Activated naive CD8-positive, alpha-beta T cell treated with anti-CD3 and anti-CD28 coated beads, Interleukin-2, amount 50 U/mL, for 24 hours (primary cell): ENCODE measurements at regions not wholly inside any gene's neighbourhood (a gene's known extent, or its start where the extent isn't known, plus 50 kb on each side); places are given as distances from the start of the nearest gene placed in this dataset.

Experiments
- ATAC-seq: fragments of 150-1000 bp; cut with Tn5 transposase; one replicate; pipeline ENCODE4 v1.10.0; 2021
- DNase-seq: peaks from one replicate; pipeline ENCODE4 v3.0.0; 2021
- H3K27ac Mint-ChIP-seq: one replicate; pipeline ENCODE4 v1.8.0; 2021; ENCODE audit warnings: mild to moderate bottlenecking, mixed read lengths
- H3K27me3 Mint-ChIP-seq: one replicate; pipeline ENCODE4 v1.8.0; 2021; ENCODE audit warnings: mixed read lengths
- H3K36me3 Mint-ChIP-seq: one replicate; pipeline ENCODE4 v1.8.0; 2021; ENCODE audit warnings: low read depth, mixed read lengths
- H3K4me1 Mint-ChIP-seq: one replicate; pipeline ENCODE4 v1.8.0; 2021; ENCODE audit warnings: mixed read lengths
- H3K4me3 Mint-ChIP-seq: one replicate; pipeline ENCODE4 v1.8.0; 2021; ENCODE audit warnings: mild to moderate bottlenecking, moderate library complexity, mixed read lengths
- H3K9me3 Mint-ChIP-seq: one replicate; pipeline ENCODE4 v1.8.0; 2021; ENCODE audit warnings: mixed read lengths

- no peaks in the 10 kb centered on the region for H3K36me3 Mint-ChIP-seq
- no peak overlapping the region for H3K4me3 Mint-ChIP-seq
Measured at GRCh38 chr3:148150141-148150540, 547.6 kb upstream of the AGTR1 start.

GRCh38 chr3:148158210-148158609 is 539.5 kb upstream of the AGTR1 start:
- ATAC-seq = no peak
- no peak for DNase-seq
- Mint-ChIP-seq H3K27me3 (no peaks in the 10 kb centered on the region), H3K9me3 (peaks cover 3% of the 10 kb centered on the region), H3K4me1 (no peaks in the 10 kb centered on the region), H3K36me3 (no peaks in the 10 kb centered on the region), H3K27ac (no peak overlapping the region), H3K4me3 (no peak overlapping the region)

More at GRCh38 chr3:148150141-148150540, 547.6 kb upstream of the AGTR1 start:
- DNase-seq (no peak), ATAC-seq (no peak)
- H3K9me3 Mint-ChIP-seq = peaks cover 7% of the 10 kb centered on the region
- no peaks in the 10 kb centered on the region for H3K4me1 Mint-ChIP-seq
- H3K27ac Mint-ChIP-seq = no peak overlapping the region
- H3K27me3 Mint-ChIP-seq = no peaks in the 10 kb centered on the region

- H3K9me3 Mint-ChIP-seq = peaks cover 9% of the 10 kb centered on the region
- no peaks in the 10 kb centered on the region for H3K27me3 Mint-ChIP-seq
- ATAC-seq (no peak), DNase-seq (no peak)
- no peak overlapping the region for H3K27ac Mint-ChIP-seq
- no peak overlapping the region for H3K4me3 Mint-ChIP-seq
- no peaks in the 10 kb centered on the region for H3K36me3 Mint-ChIP-seq
- H3K4me1 Mint-ChIP-seq = no peaks in the 10 kb centered on the region
Measured at GRCh38 chr3:148162132-148162531, 535.6 kb upstream of the AGTR1 start.

- ATAC-seq (no peak), DNase-seq (no peak)
- Mint-ChIP-seq H3K27ac (no peak overlapping the region), H3K36me3 (no peaks in the 10 kb centered on the region), H3K9me3 (peaks cover 5% of the 10 kb centered on the region), H3K4me1 (no peaks in the 10 kb centered on the region), H3K27me3 (no peaks in the 10 kb centered on the region), H3K4me3 (no peak overlapping the region)
Measured at GRCh38 chr3:148168347-148168746, 529.4 kb upstream of the AGTR1 start.

GRCh38 chr3:148173851-148174250 is 523.9 kb upstream of the AGTR1 start:
- Mint-ChIP-seq H3K4me1 (no peaks in the 10 kb centered on the region), H3K4me3 (no peak overlapping the region), H3K36me3 (no peaks in the 10 kb centered on the region), H3K27ac (no peak overlapping the region), H3K9me3 (peaks cover 3% of the 10 kb centered on the region), H3K27me3 (no peaks in the 10 kb centered on the region)
- no peak for DNase-seq
- ATAC-seq = no peak

- no peak for DNase-seq
- peaks cover 3% of the 10 kb centered on the region for H3K9me3 Mint-ChIP-seq
- no peak overlapping the region for H3K4me3 Mint-ChIP-seq
- no peak for ATAC-seq
- H3K4me1 Mint-ChIP-seq = no peaks in the 10 kb centered on the region
- no peaks in the 10 kb centered on the region for H3K27me3 Mint-ChIP-seq
- no peak overlapping the region for H3K27ac Mint-ChIP-seq
- no peaks in the 10 kb centered on the region for H3K36me3 Mint-ChIP-seq
Measured at GRCh38 chr3:148175214-148175613, 522.5 kb upstream of the AGTR1 start.

- H3K27ac Mint-ChIP-seq = no peak overlapping the region
- H3K27me3 Mint-ChIP-seq = no peaks in the 10 kb centered on the region
- H3K4me1 Mint-ChIP-seq = no peaks in the 10 kb centered on the region
- ATAC-seq (no peak), DNase-seq (no peak)
- H3K4me3 Mint-ChIP-seq = no peak overlapping the region
- H3K36me3 Mint-ChIP-seq = no peaks in the 10 kb centered on the region
- peaks cover 7% of the 10 kb centered on the region for H3K9me3 Mint-ChIP-seq
Measured at GRCh38 chr3:148178503-148178902, 519.2 kb upstream of the AGTR1 start.

- Mint-ChIP-seq H3K4me3 (no peak overlapping the region), H3K27ac (no peak overlapping the region), H3K4me1 (no peaks in the 10 kb centered on the region), H3K9me3 (peaks cover 4% of the 10 kb centered on the region), H3K27me3 (no peaks in the 10 kb centered on the region), H3K36me3 (no peaks in the 10 kb centered on the region)
- DNase-seq = no peak
- no peak for ATAC-seq
Measured at GRCh38 chr3:148184798-148185197, 512.9 kb upstream of the AGTR1 start.

- H3K4me1 Mint-ChIP-seq = no peaks in the 10 kb centered on the region
- no peaks in the 10 kb centered on the region for H3K36me3 Mint-ChIP-seq
- DNase-seq = no peak
- no peaks in the 10 kb centered on the region for H3K27me3 Mint-ChIP-seq
- no peak for ATAC-seq
- H3K4me3 Mint-ChIP-seq = no peak overlapping the region
- H3K27ac Mint-ChIP-seq = no peak overlapping the region
- H3K9me3 Mint-ChIP-seq = no peaks in the 10 kb centered on the region
Measured at GRCh38 chr3:148186881-148187280, 510.8 kb upstream of the AGTR1 start.

GRCh38 chr3:148187296-148187695 is 510.4 kb upstream of the AGTR1 start:
- H3K36me3 Mint-ChIP-seq = no peaks in the 10 kb centered on the region
- H3K27me3 Mint-ChIP-seq = no peaks in the 10 kb centered on the region
- H3K9me3 Mint-ChIP-seq = no peaks in the 10 kb centered on the region
- no peak overlapping the region for H3K4me3 Mint-ChIP-seq
- ATAC-seq (no peak), DNase-seq (no peak)
- H3K27ac Mint-ChIP-seq = no peak overlapping the region
- no peaks in the 10 kb centered on the region for H3K4me1 Mint-ChIP-seq

GRCh38 chr3:148190441-148190990 is 507.2 kb upstream of the AGTR1 start:
- no peaks in the 10 kb centered on the region for H3K27me3 Mint-ChIP-seq
- no peaks in the 10 kb centered on the region for H3K36me3 Mint-ChIP-seq
- H3K4me1 Mint-ChIP-seq = no peaks in the 10 kb centered on the region
- ATAC-seq (no peak), DNase-seq (no peak)
- no peak overlapping the region for H3K27ac Mint-ChIP-seq
- no peak overlapping the region for H3K4me3 Mint-ChIP-seq
- no peaks in the 10 kb centered on the region for H3K9me3 Mint-ChIP-seq

GRCh38 chr3:148191966-148192365 is 505.7 kb upstream of the AGTR1 start:
- no peaks in the 10 kb centered on the region for H3K36me3 Mint-ChIP-seq
- H3K27ac Mint-ChIP-seq = no peak overlapping the region
- no peaks in the 10 kb centered on the region for H3K27me3 Mint-ChIP-seq
- DNase-seq (no peak), ATAC-seq (no peak)
- H3K4me1 Mint-ChIP-seq = no peaks in the 10 kb centered on the region
- H3K4me3 Mint-ChIP-seq = no peak overlapping the region
- no peaks in the 10 kb centered on the region for H3K9me3 Mint-ChIP-seq

GRCh38 chr3:148197061-148197460 is 500.6 kb upstream of the AGTR1 start:
- ATAC-seq = no peak
- Mint-ChIP-seq H3K27me3 (no peaks in the 10 kb centered on the region), H3K4me3 (no peak overlapping the region), H3K9me3 (peaks cover 4% of the 10 kb centered on the region), H3K36me3 (no peaks in the 10 kb centered on the region), H3K4me1 (no peaks in the 10 kb centered on the region), H3K27ac (no peak overlapping the region)
- no peak for DNase-seq

GRCh38 chr3:148202386-148202785 is 495.3 kb upstream of the AGTR1 start:
- H3K36me3 Mint-ChIP-seq = no peaks in the 10 kb centered on the region
- H3K27me3 Mint-ChIP-seq = no peaks in the 10 kb centered on the region
- no peak for ATAC-seq
- DNase-seq = no peak
- no peak overlapping the region for H3K4me3 Mint-ChIP-seq
- no peak overlapping the region for H3K27ac Mint-ChIP-seq
- H3K9me3 Mint-ChIP-seq = peaks cover 4% of the 10 kb centered on the region
- H3K4me1 Mint-ChIP-seq = no peaks in the 10 kb centered on the region

GRCh38 chr3:148203297-148204010 is 494.2 kb upstream of the AGTR1 start:
- Mint-ChIP-seq H3K4me1 (no peaks in the 10 kb centered on the region), H3K27me3 (no peaks in the 10 kb centered on the region), H3K27ac (no peak overlapping the region), H3K9me3 (peaks cover 4% of the 10 kb centered on the region), H3K36me3 (no peaks in the 10 kb centered on the region), H3K4me3 (no peak overlapping the region)
- DNase-seq (no peak), ATAC-seq (no peak)

GRCh38 chr3:148204131-148204530 is 493.6 kb upstream of the AGTR1 start:
- no peak for DNase-seq
- Mint-ChIP-seq H3K36me3 (no peaks in the 10 kb centered on the region), H3K4me3 (no peak overlapping the region), H3K9me3 (peaks cover 4% of the 10 kb centered on the region), H3K4me1 (no peaks in the 10 kb centered on the region), H3K27ac (no peak overlapping the region), H3K27me3 (no peaks in the 10 kb centered on the region)
- ATAC-seq = no peak
